DMS53 treated with DMSO at 0.1 percent for 48 hours (cell line): ENCODE measurements at regions not wholly inside any gene's neighbourhood (a gene's known extent, or its start where the extent isn't known, plus 50 kb on each side); places are given as distances from the start of the nearest gene placed in this dataset.

Experiments
- DNase-seq: peaks from one replicate; lab custom pipeline; 2025; ENCODE audit not compliant: unreplicated experiment; lab: John Stamatoyannopoulos, UW

DNA sequence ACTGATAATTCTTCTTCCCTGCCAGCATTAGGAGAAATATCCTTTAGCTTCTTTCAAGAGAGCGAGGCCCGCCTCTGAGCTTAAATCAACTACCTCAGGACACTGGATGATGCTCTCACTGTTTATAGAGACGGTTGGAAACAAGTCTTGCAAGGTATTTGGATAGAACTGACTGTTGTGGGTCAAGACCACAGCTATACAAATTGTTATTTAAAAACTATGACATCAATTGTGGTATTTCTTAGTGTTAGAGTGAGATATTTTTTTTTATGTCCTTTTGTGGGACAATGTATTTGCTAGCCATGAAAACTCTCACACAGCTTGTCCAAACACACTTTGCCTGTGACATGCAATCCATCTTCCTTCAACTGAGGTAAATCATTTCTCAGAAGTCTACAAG lies 136.3 kb upstream of the PHACTR1 start:
- DNase-seq: no peak

DNA sequence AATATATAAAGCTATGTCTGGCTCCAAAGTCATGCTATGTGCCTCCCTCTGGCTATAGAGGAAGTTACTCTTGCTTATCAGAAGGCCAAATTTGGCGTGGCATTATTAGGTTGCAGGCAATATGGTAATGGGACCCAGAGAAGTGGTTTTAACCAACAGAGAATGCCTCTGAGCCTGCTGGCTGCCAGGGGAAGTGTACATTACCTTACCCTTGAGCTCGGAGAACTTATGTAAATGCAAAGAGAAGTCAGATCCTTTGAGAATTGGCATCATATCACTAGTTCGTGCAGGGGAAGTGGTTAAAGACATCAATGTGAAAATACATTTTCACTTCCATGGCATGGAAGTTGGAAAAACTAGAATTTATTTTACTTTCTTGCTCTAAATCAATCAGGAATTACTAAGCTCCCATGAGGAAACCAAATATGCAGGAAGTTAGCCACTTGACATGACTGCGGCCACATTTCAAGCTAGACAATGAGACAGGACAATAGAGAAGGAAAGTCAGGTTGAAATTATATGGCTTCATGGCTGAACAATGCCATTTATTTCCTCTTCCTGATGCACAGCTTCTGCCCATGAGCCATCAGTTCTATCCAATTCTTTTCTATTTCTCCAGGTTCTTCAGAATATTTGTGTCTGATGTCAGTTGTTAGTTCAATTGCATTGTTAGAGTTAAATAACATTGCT lies 134.0 kb upstream of the PHACTR1 start:
- no peak for DNase-seq

DNA sequence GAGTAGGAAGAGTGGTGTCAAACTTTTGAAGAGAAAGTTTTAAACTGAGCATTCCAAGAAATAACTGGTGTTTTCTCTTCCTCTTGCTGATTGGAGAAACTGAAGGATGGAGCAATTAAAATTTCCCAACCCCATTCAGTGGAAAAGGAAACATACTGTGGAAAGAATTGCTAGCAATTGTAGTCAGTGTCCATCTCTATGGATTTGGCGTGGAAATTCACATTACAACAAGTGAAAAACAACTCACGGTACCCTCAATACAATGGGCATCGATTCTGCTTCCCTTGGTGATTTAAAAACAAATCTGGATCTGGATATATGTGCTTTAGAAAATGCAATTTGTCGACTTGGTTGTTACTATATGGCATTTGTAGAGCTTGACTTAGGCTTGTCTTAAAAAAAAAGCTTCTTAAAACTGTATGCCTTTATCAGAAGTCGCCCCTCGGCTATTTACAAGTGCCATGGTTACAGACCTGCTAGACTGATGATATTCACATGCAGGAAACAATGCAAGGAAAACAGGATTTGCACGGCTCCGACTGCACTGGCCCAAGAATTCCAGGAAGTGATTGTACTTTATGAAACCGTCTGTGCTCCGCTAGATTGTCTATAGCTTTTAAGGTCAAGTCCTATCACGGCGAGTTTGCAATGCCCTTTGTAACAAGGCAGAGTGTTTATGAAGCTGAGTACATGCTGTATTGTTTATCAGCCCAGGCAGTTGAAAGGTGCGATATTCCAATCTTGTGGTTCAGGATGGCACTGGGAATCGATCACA lies 131.7 kb upstream of the PHACTR1 start:
- no peak for DNase-seq

DNA sequence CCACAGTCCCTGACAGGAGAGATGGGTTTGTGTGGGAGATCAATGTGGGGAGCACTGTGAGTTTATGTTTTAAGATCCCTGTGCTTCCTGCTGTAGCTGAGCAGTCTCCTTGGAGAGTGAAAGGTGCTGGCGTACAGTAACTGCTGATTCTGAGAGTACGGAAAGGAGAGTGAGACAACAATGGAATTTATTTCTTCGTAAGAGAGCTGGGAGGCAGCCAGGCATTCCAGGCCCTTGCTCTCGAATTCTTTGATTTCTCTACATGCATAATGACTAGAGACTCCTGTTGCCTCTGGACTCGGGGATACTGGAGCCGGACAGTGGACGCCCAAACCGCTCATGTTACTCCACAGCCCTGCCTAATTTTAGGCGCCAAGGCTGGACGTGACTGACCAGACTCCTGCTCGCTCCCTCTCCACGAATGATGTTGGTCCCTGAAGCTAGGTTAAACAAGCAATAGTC lies 131.0 kb upstream of the PHACTR1 start:
- DNase-seq: no peak

DNA sequence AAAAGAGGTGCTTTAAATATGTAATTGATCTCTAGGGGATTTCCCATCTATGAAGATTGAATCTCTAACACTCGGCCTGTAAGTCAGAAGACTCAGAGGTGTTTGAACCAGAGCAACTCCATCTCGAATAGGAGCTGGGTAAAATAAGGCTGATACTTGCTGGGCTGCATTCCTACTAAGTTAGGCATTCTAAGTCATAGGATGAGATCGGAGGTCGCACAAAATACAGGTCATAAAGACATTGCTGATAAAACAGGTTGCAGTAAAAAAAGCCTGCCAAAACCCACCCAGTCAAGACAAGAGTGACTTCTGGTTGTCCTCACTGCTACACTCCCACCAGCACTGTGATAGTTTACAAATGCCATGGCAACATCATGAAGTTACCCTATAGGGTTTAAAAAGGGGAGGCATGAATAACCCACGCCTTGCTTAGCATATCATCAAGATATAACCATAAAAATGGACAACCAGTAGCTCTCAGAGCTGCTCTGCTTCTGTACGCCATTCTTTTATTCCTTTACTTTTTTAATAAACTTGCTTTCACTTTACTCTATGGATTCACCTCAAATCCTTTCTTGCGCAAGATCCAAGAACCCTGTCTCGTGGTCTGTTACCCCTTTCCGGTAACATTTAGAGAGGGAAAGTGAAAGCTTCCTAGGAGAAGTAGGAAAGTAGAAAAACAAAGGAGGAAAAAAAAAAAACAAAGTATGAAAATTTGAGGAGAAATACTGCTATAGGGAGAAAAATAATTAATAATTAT lies 129.7 kb upstream of the PHACTR1 start:
- DNase-seq: no peak

DNA sequence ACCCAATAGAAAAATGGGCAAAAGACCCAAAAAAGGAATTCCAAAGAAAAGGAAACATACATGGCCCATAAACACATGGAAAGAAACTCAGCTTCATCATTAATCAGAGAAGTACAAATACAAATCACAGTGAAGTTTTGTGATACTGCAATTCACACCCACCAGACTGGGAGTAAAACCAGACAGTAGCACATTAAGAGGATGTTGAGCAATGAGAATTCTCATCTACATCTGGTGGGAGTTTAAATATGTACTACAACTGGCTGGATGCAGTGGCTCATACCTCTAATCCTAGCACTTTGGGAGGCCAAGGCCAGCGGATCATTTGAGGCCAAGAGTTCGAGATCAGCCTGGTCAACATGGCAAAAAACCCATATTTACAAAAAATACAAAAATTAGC lies 125.7 kb upstream of the PHACTR1 start:
- DNase-seq: no peak

DNA sequence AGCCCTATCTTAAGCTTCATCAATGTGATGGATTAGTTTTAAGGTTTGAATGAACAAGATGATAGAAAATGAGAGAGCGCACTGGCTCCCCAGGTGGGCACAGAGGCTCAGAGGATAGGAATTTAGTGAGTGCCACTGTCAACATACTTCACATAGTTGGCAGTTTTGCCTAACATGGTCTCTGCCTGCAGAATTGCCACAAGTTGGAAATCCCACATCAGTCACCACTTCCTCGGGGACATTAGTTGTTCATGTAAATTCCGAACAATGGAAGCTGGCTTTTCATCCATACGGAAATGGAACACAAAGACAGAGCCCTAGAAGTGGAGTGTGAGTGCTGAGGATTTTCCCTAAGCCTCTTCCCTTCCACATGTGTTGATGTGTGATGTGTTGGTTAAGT lies 123.9 kb upstream of the PHACTR1 start:
- no peak for DNase-seq

DNA sequence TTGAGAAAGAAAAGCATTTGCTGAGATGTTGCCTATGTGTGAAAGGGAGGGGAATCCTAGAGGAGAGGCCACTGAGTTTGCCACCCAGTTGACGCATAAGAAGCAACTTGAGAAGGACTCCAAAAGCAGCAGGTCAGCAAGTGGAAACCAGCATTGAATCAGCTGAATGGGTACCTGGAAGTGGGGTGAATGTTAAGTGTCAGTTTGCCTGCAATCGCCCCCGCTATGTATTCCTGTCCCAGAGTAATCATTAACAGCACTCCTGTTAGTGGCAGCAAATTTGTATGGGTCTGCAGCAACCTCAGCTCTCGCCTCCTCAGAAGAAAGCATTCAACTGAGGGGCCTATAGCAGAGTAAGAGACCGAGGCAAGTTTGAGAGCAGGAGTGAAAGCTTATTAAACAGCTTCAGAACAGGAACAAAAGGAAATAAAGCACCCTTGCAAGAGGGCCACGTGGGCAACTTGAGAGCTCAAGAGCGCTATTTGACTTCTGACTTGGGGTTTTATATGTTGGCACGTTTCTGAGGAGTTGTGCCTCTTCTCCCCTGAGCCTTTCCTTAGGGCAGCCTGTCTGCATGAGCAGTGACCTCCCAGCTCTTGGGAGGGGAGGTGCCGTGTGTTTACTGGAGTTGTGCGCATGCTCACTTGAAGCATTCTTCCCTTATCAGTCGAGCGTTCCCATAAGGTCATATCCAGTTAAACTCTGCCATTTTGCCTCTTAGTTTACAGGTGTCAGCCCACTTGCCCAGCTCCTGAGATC lies 122.6 kb upstream of the PHACTR1 start:
- DNase-seq: peak; percentile 59

DNA sequence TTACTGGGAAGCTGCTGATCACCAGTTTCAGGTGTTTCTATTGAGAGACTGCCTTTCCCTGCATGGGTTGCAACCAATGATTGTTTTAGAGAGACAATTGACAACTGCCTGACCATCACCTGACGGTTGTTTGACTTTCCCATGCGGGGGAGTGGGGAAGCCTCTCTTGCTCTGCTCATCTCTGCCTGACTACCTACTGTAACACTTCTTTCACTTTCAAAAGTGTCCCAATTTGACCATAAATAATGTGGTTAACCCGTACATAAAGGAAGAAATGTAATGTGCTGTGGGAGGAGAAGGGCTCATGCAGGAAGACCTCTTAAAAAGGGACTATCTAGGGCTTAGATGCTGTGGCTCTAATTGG lies 122.1 kb upstream of the PHACTR1 start:
- DNase-seq: no peak

DNA sequence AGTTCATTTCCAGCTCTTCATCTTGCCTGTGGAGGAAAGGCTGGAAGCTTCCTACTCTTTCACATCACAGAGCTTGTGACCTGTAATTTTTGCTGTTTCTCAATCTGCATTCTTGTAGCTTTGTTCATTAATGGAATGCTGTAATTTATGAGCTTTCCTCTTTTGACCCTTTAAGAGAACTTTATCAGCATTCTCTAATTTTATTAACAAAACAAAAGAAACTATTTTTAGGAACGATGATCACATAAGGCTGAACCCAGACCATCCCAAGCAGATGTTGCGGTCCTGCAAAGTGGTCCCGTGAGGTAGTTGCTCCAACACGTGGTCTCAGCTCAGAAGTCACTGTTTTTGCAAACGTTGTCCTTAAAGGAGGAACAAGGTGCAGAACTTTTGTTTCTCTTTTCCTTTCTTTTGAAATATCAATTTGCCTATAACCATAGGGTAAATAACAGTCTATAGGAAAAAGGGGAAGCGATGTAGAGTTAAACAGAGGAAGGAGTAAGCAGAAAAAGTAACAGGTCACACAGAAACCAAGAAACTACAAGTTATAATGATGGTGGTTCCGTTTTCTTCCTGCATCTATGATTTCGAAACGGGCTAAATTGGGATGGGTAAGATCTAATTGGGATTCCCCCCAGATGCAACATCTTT lies 121.3 kb upstream of the PHACTR1 start:
- DNase-seq: no peak

DNA sequence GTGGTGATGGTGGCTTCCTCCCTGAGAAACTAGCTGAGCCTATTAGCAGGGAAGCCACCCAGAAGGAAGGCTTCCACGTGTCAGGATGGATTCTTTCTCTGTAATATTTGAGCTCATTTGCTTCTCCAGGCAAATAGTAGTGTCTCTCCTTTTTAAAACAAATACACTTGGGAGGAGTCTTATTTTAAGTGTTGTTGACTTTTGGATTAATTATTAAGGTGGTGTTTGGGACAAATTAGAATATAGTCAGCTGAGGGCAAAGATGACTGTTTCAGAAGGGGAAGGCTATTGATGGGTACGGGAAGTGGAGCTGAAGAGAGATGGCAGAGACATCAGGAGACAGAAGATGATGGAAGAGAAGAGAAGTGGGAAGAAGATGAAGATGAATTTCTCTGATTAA lies 119.8 kb upstream of the PHACTR1 start:
- no peak for DNase-seq

DNA sequence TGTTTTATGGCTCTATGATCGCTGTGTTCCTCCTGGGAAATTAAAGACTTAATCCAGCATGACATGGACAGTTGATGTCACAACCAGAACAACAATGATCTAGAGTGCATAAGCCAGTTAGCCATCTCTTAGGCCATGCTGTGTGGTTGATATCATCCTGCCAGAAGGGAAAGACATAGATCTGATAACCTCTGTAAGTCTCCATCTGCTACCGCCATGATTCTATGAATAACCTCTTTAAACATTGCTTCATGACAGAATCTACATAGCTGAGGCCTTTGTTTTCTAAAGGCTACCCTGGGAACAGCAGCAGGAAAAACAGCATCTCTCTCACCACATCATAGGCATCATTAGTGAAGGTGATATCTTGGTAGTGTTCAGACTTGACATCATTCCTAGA lies 117.6 kb upstream of the PHACTR1 start:
- no peak for DNase-seq

DNA sequence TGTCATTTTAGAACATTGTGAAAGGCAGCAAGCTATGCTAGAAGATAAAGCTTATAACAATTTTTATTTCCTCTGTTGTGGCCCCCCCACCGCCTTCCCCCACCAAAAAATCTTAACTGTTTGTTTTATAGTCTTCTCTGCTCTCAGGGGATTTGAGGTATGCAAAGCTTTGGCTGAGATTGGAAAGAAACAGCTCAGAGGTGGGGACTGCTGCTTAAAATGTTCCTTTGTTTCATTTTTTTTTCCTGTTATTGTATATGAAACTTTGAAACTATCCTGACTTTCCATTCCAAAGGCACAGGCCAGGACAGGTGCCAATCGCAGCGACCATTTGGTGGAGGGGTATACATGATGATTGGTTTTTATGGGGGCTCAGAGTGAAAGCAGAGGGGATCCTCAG lies 114.7 kb upstream of the PHACTR1 start:
- DNase-seq: no peak

DNA sequence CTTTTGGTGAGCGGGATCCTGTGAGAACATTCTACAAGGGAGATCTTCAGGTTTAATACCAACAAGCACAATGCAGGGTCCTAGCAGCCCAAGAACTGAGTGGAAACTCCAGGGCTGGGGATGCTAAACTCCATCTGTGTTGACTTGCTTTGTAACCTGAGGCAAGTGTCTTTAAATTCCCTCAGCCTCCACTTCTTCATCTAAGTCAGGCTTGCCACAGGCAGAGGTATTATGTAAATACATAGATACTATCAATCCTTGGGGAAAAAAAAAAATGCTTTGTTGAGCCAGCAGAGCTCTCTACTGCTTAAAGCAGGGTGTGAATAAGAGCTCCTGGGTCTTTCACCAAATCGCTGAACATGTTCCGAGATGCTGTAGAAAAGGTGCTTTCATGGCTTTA lies 114.2 kb upstream of the PHACTR1 start:
- DNase-seq: no peak

DNA sequence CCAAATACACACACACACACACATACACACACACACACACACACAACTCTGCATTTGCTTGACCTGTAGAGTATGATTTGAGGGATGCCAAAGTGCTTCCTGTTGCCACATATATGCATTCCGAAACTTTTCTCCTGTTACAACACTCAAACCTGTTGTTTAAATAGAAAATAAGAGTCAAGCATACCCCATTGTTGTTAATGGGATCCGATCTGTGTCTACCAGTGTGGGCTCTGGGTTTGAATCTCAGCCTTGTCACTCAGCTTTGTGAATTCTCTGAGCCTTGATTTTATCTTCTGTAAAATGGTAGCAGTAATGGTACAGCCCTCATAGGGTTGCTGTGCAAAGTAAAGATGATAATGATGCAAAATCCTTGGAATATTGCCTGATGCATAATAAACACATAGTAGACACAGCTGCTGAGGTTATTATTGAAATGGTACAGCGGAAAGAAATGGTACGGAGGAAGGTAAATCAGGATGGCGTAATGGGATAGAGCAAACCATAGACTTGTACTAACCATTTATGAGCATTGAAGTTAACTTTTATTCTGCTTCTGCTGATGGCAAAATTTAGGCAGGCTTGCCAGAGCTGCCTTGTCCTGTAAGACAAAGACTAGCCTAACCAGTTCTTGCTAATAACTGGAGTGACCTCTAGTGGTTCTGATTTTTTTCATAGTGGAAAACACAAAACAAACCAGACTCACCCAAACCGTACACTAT lies 113.5 kb upstream of the PHACTR1 start:
- DNase-seq: peak; percentile 34

DNA sequence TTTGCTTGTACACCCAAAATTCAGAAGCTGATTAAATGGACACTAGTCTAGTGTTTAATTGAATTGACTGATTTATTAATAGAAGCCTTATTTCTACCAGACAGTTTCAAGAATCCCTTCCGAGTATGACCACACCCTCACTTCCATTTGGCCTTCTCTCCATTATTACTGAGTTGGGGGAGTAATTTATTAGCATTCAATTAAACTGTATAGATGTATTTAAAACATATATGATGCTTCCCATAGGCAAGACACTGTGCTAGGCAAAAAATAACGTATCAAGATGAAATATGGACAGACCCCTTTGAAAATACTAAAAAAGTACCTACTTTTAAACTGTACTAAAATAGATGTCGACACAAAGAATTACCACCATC lies 112.9 kb upstream of the PHACTR1 start:
- DNase-seq: no peak

DNA sequence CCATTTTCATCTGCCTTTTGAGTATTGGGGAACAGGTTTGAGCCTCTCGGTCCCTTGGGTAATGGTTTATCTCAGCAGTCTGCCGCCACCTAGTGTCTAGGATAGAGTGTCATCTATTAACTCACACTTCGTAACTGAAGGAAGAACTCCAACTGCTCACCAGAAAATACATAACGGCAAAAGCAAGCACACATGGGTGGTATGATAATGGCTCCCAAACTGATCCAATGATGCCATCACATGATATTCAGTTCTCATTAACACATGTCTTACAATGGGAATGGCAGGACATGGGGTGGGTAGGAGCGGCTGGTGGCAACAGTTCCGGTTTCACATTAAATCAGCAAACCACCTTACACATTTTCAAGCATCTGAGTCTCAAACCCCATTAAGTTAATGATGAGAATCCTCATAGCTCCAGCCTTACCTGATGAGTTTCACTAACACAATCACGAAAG lies 110.7 kb upstream of the PHACTR1 start:
- peak; percentile 56 for DNase-seq

DNA sequence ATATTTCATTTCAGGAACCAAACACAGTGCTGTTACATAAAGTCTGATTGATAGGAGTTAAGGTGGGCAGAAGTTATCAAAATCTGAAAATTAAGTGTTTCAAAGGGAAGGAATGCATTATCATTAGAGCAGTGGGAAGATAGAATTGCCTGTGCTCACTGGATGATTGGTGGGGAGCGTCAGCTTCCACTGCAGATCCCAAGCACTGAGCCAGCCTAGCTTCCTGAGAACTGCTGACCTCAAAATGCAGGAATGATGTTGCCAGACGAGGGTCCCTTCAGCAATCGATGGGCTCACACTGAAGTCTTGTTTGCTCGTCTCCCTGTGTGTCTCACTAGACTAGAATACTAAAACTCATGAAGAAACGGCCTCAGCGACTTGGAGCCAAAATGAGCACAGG lies 110.0 kb upstream of the PHACTR1 start:
- DNase-seq: no peak

DNA sequence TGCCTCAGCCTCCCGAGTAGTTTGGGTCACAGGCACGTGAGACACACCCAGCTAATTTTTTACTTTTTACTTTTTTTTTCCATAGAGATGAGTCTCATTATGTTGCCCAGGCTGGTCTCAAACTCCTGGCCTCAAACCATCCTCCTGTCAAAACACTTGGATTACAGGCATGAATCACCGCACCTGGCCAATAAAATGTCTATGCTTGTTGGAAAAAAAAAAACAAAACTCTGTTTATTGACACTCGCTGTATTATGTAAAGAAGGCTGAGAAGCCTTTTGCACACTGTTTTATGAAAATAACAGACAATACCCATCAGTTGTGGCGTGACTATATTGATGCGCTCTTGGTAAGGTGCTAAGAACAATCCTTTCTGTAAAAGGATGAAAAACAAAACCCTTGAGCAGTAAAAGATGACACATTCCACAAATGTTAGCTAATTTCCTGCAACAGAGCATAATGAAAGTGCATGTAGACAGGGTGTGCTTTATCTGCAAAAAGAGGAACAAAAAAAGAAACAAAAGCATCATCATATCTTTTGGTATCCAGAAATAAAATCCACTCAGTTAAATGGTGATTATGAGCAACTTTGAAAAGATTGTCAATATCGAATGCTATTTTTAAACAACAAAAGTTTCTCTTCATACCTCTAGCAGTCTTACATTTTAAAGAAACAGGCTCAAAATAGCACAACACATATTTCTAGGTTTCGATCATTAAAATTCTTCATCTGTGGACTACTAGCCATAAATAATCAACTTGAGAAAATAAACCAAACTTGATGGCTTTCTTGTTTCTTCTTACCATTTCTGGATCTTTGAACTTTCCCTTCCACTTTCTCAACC lies 108.3 kb upstream of the PHACTR1 start:
- peak; percentile 9 for DNase-seq
